ENCODE measurements at regions not wholly inside any gene's neighbourhood (a gene's known extent, or its start where the extent isn't known, plus 50 kb on each side); places are given as distances from the start of the nearest gene placed in this dataset.

- peaks cover 13 to 15% of the 10 kb centered on the region in 2 donors for H3K4me1 ChIP-seq (replicated peaks in 1 of 2)
- H3K4me3 ChIP-seq, result no peak overlapping the region
- WGBS, 10 experiments, result 0 to 100% (median 80%) methylated on average over 1 to 3 of the region's 3 CpGs; no CpG with 5 or more reads in 1 of the 10 experiments
- no peak overlapping the region for H3K27ac ChIP-seq
- in situ Hi-C loops (cut with MboI; ENCODE audit: low pct_unique_long_range_greater_than_20kb in 2 of 9, low sequenced_read_pairs in 9 of 9, unreplicated experiment in 9 of 9), result no loop called here
- ATAC-seq (replicated peaks in 6 of 8), result no peak
These were observed 162.9 kb upstream of the NRP1 start for GRCh38 chr10:33497338-33497737.

GRCh38 chr10:33496096-33496495 is 161.6 kb upstream of the NRP1 start:
- peaks cover 13 to 15% of the 10 kb centered on the region in 2 donors for H3K4me1 ChIP-seq (replicated peaks in 1 of 2)
- no peak for ATAC-seq (replicated peaks in 6 of 8)
- in situ Hi-C loops (cut with MboI; ENCODE audit: low pct_unique_long_range_greater_than_20kb in 2 of 9, low sequenced_read_pairs in 9 of 9, unreplicated experiment in 9 of 9), result no loop called here
- WGBS, 10 experiments, result 30 to 100% (median 74%) methylated on average over 2 to 4 of the region's 4 CpGs; no CpG with 5 or more reads in 3 of the 10 experiments
- no peak overlapping the region for H3K27ac ChIP-seq
- no peak overlapping the region for H3K4me3 ChIP-seq

- Histone ChIP-seq H3K27ac (no peak overlapping the region), H3K4me1 (replicated peaks in 1 of 2) (peaks cover 13 to 15% of the 10 kb centered on the region in 2 donors), H3K4me3 (no peak overlapping the region)
- in situ Hi-C loops (cut with MboI; ENCODE audit: low pct_unique_long_range_greater_than_20kb in 2 of 9, low sequenced_read_pairs in 9 of 9, unreplicated experiment in 9 of 9), result no loop called here
- ATAC-seq (replicated peaks in 6 of 8), result no peak
These were observed 160.3 kb upstream of the NRP1 start for GRCh38 chr10:33494694-33495265.

- ATAC-seq (replicated peaks in 6 of 8), result no peak
- no peak overlapping the region for H3K4me3 ChIP-seq
- H3K4me1 ChIP-seq (replicated peaks in 1 of 2), result peaks cover 13 to 14% of the 10 kb centered on the region in 2 donors
- in situ Hi-C loops (cut with MboI; ENCODE audit: low pct_unique_long_range_greater_than_20kb in 2 of 9, low sequenced_read_pairs in 9 of 9, unreplicated experiment in 9 of 9), result no loop called here
- WGBS, 10 experiments, result 13 to 86% (median 63%) methylated on average over 1 to 2 of the region's 2 CpGs
- no peak overlapping the region for H3K27ac ChIP-seq
These were observed 159.5 kb upstream of the NRP1 start for GRCh38 chr10:33493978-33494377.

- 41 to 87% (median 67%) methylated on average over 1 to 3 of the region's 3 CpGs; no CpG with 5 or more reads in 6 of the 10 experiments for WGBS, 10 experiments
- peak in 4 of 8 experiments; percentile 47 to 77 (median 74) for ATAC-seq (replicated peaks in 6 of 8)
- Histone ChIP-seq H3K27ac (no peak overlapping the region), H3K4me1 (replicated peaks in 1 of 2) (peaks cover 10 to 11% of the 10 kb centered on the region in 2 donors), H3K4me3 (no peak overlapping the region)
- in situ Hi-C loops (cut with MboI; ENCODE audit: low pct_unique_long_range_greater_than_20kb in 2 of 9, low sequenced_read_pairs in 9 of 9, unreplicated experiment in 9 of 9), result no loop called here
These were observed 159.0 kb upstream of the NRP1 start for GRCh38 chr10:33493497-33493896.

- 32 to 100% (median 92%) methylated on average over 2 to 4 of the region's 4 CpGs for WGBS, 10 experiments
- Histone ChIP-seq H3K4me3 (no peak overlapping the region), H3K4me1 (replicated peaks in 1 of 2) (peaks cover 3 to 7% of the 10 kb centered on the region in 2 donors), H3K27ac (no peak overlapping the region)
- in situ Hi-C loops (cut with MboI; ENCODE audit: low pct_unique_long_range_greater_than_20kb in 2 of 9, low sequenced_read_pairs in 9 of 9, unreplicated experiment in 9 of 9), result no loop called here
- no peak for ATAC-seq (replicated peaks in 6 of 8)
These were observed 158.4 kb upstream of the NRP1 start for GRCh38 chr10:33492701-33493345.

GRCh38 chr10:33489501-33490176 is 155.2 kb upstream of the NRP1 start:
- in situ Hi-C loops (cut with MboI; ENCODE audit: low pct_unique_long_range_greater_than_20kb in 2 of 9, low sequenced_read_pairs in 9 of 9, unreplicated experiment in 9 of 9), result no loop called here
- H3K4me1 ChIP-seq (replicated peaks in 1 of 2), result peaks cover 15 to 18% of the 10 kb centered on the region in 2 donors
- H3K4me3 ChIP-seq, result no peak overlapping the region
- H3K27ac ChIP-seq, result no peak overlapping the region
- 0 to 100% (median 29%) methylated on average over 1 to 5 of the region's 6 CpGs; no CpG with 5 or more reads in 2 of the 10 experiments for WGBS, 10 experiments
- no peak for ATAC-seq (replicated peaks in 6 of 8)

GRCh38 chr10:33487014-33487776 is 152.7 kb upstream of the NRP1 start:
- H3K4me3 ChIP-seq, result no peak overlapping the region
- no peak overlapping the region for H3K27ac ChIP-seq
- ATAC-seq (replicated peaks in 6 of 8), result peak in 1 of 8 experiments; percentile 38
- 7 to 80% (median 67%) methylated on average over 2 to 3 of the region's 4 CpGs; no CpG with 5 or more reads in 1 of the 10 experiments for WGBS, 10 experiments
- peaks cover 35 to 37% of the 10 kb centered on the region in 2 donors for H3K4me1 ChIP-seq (replicated peaks in 1 of 2)
- in situ Hi-C loops (cut with MboI; ENCODE audit: low pct_unique_long_range_greater_than_20kb in 2 of 9, low sequenced_read_pairs in 9 of 9, unreplicated experiment in 9 of 9), result no loop called here

- in situ Hi-C loops (cut with MboI; ENCODE audit: low pct_unique_long_range_greater_than_20kb in 2 of 9, low sequenced_read_pairs in 9 of 9, unreplicated experiment in 9 of 9), result no loop called here
- Histone ChIP-seq H3K27ac (peak overlapping the region; percentile 60 to 66), H3K4me3 (no peak overlapping the region), H3K4me1 (replicated peaks in 1 of 2) (peaks cover 37% of the 10 kb centered on the region in 2 donors)
- WGBS, 10 experiments, result 50 to 100% (median 61%) methylated on average over 1 to 3 of the region's 3 CpGs; no CpG with 5 or more reads in 1 of the 10 experiments
- no peak for ATAC-seq (replicated peaks in 6 of 8)
These were observed 150.8 kb upstream of the NRP1 start for GRCh38 chr10:33485276-33485675.

GRCh38 chr10:33484787-33485186 is 150.3 kb upstream of the NRP1 start:
- 19 to 80% (median 33%) methylated on average over 1 to 2 of the region's 2 CpGs; no CpG with 5 or more reads in 3 of the 10 experiments for WGBS, 10 experiments
- peak in 4 of 8 experiments; percentile 37 to 72 (median 64) for ATAC-seq (replicated peaks in 6 of 8)
- in situ Hi-C loops (cut with MboI; ENCODE audit: low pct_unique_long_range_greater_than_20kb in 2 of 9, low sequenced_read_pairs in 9 of 9, unreplicated experiment in 9 of 9), result no loop called here

GRCh38 chr10:33483816-33484190 is 149.3 kb upstream of the NRP1 start:
- Histone ChIP-seq H3K27ac (peak overlapping the region; percentile 60 to 66), H3K4me1 (replicated peaks in 1 of 2) (peaks cover 37% of the 10 kb centered on the region in 2 donors), H3K4me3 (no peak overlapping the region)
- 0 to 100% (median 100%) methylated on average over 1 to 2 of the region's 3 CpGs; no CpG with 5 or more reads in 5 of the 10 experiments for WGBS, 10 experiments
- in situ Hi-C loops (cut with MboI; ENCODE audit: low pct_unique_long_range_greater_than_20kb in 2 of 9, low sequenced_read_pairs in 9 of 9, unreplicated experiment in 9 of 9), result no loop called here
- peak in 5 of 8 experiments; percentile 58 to 83 (median 72) for ATAC-seq (replicated peaks in 6 of 8)

More at GRCh38 chr10:33484787-33485186, 150.3 kb upstream of the NRP1 start:
- Histone ChIP-seq H3K4me1 (replicated peaks in 1 of 2) (peaks cover 37% of the 10 kb centered on the region in 2 donors), H3K27ac (peak overlapping the region; percentile 60 to 66), H3K4me3 (no peak overlapping the region)

GRCh38 chr10:33483124-33483815 is 148.8 kb upstream of the NRP1 start:
- in situ Hi-C loops (cut with MboI; ENCODE audit: low pct_unique_long_range_greater_than_20kb in 2 of 9, low sequenced_read_pairs in 9 of 9, unreplicated experiment in 9 of 9), result no loop called here
- Histone ChIP-seq H3K27ac (peak overlapping the region; percentile 60 to 66), H3K4me1 (replicated peaks in 1 of 2) (peaks cover 37 to 39% of the 10 kb centered on the region in 2 donors), H3K4me3 (no peak overlapping the region)
- ATAC-seq (replicated peaks in 6 of 8), result peak in 5 of 8 experiments; percentile 84 to 87 (median 86)
- WGBS, 10 experiments, result 0 to 69% (median 18%) methylated on average over 1 to 4 of the region's 5 CpGs
